Peyer's patch (tissue), 4 donors: ENCODE measurements at regions not wholly inside any gene's neighbourhood (a gene's known extent, or its start where the extent isn't known, plus 50 kb on each side); places are given as distances from the start of the nearest gene placed in this dataset.

ENCODE experiments used
- CTCF ChIP-seq, 6 experiments: fragments of 450-650 bp in 4 of 6; fragments of 200-600 bp in 2 of 6; sonication (generic) in 1 of 6; IDR thresholded peaks; one replicate each; pipeline ENCODE4 v1.5.1; 2017 to 2019; ENCODE audit warnings: antibody characterized with exemption in 6 of 6, mild to moderate bottlenecking in 3 of 6, moderate library complexity in 1 of 6
- POLR2A ChIP-seq, 2 donors: fragments of 450-650 bp; IDR thresholded peaks; one replicate each; pipeline ENCODE4 v1.5.1; 2017; ENCODE audit warnings: antibody characterized with exemption in 2 of 2, mild to moderate bottlenecking in 2 of 2, moderate library complexity in 2 of 2

- TF ChIP-seq CTCF (IDR thresholded peaks at IDR 0.05) (no peak), POLR2A (IDR thresholded peaks at IDR 0.05) (no peak)
Observed at GRCh38 chr5:57878301-57878722, 395.7 kb upstream of the ACTBL2 start.
